SK-N-SH treated with all-trans-retinoic acid at 6 μM for 48 hours (cell line): ENCODE measurements at regions not wholly inside any gene's neighbourhood (a gene's known extent, or its start where the extent isn't known, plus 50 kb on each side); places are given as distances from the start of the nearest gene placed in this dataset.

Source experiments
- ATAC-seq: fragments of 200-7000 bp; cut with Tn5 transposase; 3 replicates; pipeline ENCODE4 v1.9.1; 2020; ENCODE audit warnings: mild to moderate bottlenecking, moderate library complexity
- ARNTL ChIP-seq: fragments of 450-650 bp; formaldehyde crosslinking; IDR thresholded peaks from 2 replicates; pipeline ENCODE4 v1.5.0; 2020; ENCODE audit warnings: low read depth, mild to moderate bottlenecking, moderate library complexity, borderline replicate concordance
- BACH2 ChIP-seq: fragments of 250-450 bp; sonication (Bioruptor Pico); IDR thresholded peaks from 2 replicates; pipeline ENCODE4 v1.9.0; 2021; ENCODE audit warnings: mild to moderate bottlenecking, borderline replicate concordance
- CSDC2 ChIP-seq: fragments of 250-450 bp; sonication (Bioruptor Pico); IDR thresholded peaks from 2 replicates; pipeline ENCODE4 v1.5.0; 2020; ENCODE audit warnings: mild to moderate bottlenecking, moderate library complexity
- ESRRG ChIP-seq: fragments of 250-450 bp; sonication (Bioruptor Pico); IDR thresholded peaks from 2 replicates; pipeline ENCODE4 v1.6.1; 2021; ENCODE audit warnings: mild to moderate bottlenecking
- GLIS3 ChIP-seq: fragments of 250-450 bp; sonication (Bioruptor Pico); IDR thresholded peaks from 2 replicates; pipeline ENCODE4 v1.5.0; 2020; ENCODE audit warnings: mild to moderate bottlenecking, moderate library complexity
- RARB ChIP-seq: fragments of 250-450 bp; sonication (Bioruptor Pico); IDR thresholded peaks from 2 replicates; pipeline ENCODE4 v1.8.0; 2021; ENCODE audit warnings: mild to moderate bottlenecking, moderate library complexity
- SNAI2 ChIP-seq: fragments of 250-450 bp; sonication (Bioruptor Pico); IDR thresholded peaks from 2 replicates; pipeline ENCODE4 v1.5.0; 2020; ENCODE audit warnings: mild to moderate bottlenecking, moderate library complexity
- TCF4 ChIP-seq: fragments of 250-450 bp; sonication (Bioruptor Pico); IDR thresholded peaks from 2 replicates; pipeline ENCODE4 v1.8.0; 2021; ENCODE audit warnings: mild to moderate bottlenecking, moderate library complexity, borderline replicate concordance
- TOX ChIP-seq: fragments of 250-450 bp; sonication (Bioruptor Pico); IDR thresholded peaks from 2 replicates; pipeline ENCODE4 v1.8.0; 2021; ENCODE audit warnings: mild to moderate bottlenecking, moderate library complexity, borderline replicate concordance
- ZC3H10 ChIP-seq: fragments of 250-450 bp; sonication (Bioruptor Pico); IDR thresholded peaks from 2 replicates; pipeline ENCODE4 v1.5.1; 2021; ENCODE audit warnings: mild to moderate bottlenecking, moderate library complexity
- ZFP30 ChIP-seq: fragments of 450-650 bp; formaldehyde crosslinking; IDR thresholded peaks from 2 replicates; pipeline ENCODE4 v1.5.0; 2022; ENCODE audit warnings: mild to moderate bottlenecking, moderate library complexity
- ZNF565 ChIP-seq: fragments of 450-650 bp; formaldehyde crosslinking; conservative IDR thresholded peaks from 2 replicates; pipeline ENCODE4 v1.5.0; 2020; ENCODE audit warnings: low read depth, mild to moderate bottlenecking, moderate library complexity
- ZNF70 ChIP-seq: fragments of 450-650 bp; formaldehyde crosslinking; IDR thresholded peaks from 2 replicates; pipeline ENCODE4 v1.5.0; 2020; ENCODE audit warnings: mild to moderate bottlenecking, moderate library complexity
- ZNF8 ChIP-seq: fragments of 450-650 bp; formaldehyde crosslinking; IDR thresholded peaks from 2 replicates; pipeline ENCODE4 v1.5.0; 2020; ENCODE audit warnings: mild to moderate bottlenecking, moderate library complexity
- TF ChIP-seq, protein P1 (sequence below): fragments of 250-450 bp; sonication (Bioruptor Pico); IDR thresholded peaks from 2 replicates; pipeline ENCODE4 v1.5.1; 2021; ENCODE audit warnings: mild to moderate bottlenecking, moderate library complexity
- TF ChIP-seq, protein P2 (sequence below): fragments of 250-450 bp; sonication (Bioruptor Pico); IDR thresholded peaks from 2 replicates; pipeline ENCODE4 v1.8.0; 2021; ENCODE audit warnings: low read depth, mild to moderate bottlenecking, moderate library complexity, borderline replicate concordance
- TF ChIP-seq, protein P3 (sequence below): fragments of 250-450 bp; sonication (Bioruptor Pico); IDR thresholded peaks from 2 replicates; pipeline ENCODE4 v1.8.0; 2020; ENCODE audit warnings: mild to moderate bottlenecking, moderate library complexity, borderline replicate concordance
- TF ChIP-seq, protein P4 (sequence below): fragments of 250-450 bp; sonication (Bioruptor Pico); IDR thresholded peaks from 2 replicates; pipeline ENCODE4 v1.5.1; 2020; ENCODE audit warnings: low read depth, mild to moderate bottlenecking, moderate library complexity

DNA sequence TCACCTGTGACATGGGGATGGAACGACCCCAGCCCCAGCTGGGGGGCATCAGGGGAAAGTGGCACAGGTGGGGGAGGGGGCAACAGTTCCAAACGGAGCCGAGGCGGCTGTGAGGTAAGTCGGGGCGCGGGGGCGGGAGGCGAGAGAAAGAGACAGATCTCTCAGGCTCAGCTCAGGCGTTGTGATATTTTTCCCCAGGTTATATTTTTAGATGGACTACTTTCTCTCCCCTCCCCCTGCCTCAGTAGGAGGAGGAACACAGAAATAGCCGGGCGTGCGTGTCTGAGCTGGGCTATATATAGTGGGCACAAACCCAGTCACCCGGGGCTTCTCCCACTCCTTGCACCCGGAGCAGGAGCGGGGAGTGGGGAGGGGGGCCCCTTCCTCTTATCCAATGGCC, 91.0 kb upstream of the LINGO1 start (continued):
- TF ChIP-seq, protein P1, sequence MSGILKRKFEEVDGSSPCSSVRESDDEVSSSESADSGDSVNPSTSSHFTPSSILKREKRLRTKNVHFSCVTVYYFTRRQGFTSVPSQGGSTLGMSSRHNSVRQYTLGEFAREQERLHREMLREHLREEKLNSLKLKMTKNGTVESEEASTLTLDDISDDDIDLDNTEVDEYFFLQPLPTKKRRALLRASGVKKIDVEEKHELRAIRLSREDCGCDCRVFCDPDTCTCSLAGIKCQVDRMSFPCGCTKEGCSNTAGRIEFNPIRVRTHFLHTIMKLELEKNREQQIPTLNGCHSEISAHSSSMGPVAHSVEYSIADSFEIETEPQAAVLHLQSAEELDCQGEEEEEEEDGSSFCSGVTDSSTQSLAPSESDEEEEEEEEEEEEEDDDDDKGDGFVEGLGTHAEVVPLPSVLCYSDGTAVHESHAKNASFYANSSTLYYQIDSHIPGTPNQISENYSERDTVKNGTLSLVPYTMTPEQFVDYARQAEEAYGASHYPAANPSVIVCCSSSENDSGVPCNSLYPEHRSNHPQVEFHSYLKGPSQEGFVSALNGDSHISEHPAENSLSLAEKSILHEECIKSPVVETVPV, result no peak

DNA sequence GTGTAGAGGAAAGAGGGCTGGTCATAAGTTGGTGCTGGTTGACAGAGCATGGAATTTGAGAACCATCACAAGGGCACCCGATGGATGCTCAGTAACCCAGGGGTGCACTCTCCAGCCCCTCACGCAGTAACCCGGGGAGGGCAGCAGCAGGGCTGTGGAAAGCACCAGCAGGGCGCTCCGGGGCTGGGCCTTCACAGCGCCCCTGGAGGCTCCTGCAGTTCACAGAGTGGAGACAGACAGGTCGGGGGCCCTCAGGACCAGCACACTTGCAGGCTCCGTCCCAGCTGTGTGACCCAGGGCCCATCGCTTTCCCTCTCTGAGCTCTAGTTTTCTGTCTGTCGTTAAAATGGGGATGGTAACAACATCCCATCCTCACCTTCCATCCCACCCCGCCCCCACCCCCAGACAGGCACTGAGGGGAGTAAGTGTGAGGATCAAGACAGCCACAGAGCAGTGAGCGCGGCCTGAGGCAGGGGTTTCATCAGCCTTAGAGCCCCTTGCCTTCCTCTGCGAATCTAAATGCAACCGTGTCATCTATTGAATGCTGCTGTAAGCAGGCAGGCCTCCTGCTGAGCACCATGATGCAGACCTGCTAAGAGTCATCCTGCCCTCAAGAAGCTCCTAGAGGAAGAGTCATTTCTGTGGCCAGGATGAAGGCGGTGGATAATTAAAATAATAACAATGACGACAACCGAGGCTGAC, 90.2 kb upstream of the LINGO1 start:
- ATAC-seq, result no peak
- no peak for TF ChIP-seq ESRRG
- TF ChIP-seq RARB (CRISPR knock-in tag), result no peak
- TF ChIP-seq SNAI2 (CRISPR knock-in tag), result no peak

DNA sequence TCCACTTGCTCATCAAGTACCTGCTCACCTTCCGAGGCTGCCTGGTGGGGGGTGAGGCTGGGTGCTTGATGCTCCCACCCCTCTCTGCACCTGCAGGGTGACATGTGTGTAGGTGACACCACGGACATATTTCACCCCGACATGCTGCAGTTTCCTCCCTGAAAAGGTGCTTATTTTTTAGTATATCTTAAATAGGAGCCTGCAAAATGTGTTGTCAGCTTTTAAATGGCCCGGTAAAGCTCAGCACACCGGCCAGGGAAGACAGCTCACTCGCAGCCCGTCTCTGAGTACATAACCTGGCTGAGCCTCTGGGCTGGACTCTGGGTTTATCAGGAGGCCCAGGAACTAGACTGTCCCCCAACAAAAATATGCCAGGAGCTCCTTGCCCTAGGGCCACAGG, 89.3 kb upstream of the LINGO1 start:
- ATAC-seq, result no peak
- TF ChIP-seq, protein P2, sequence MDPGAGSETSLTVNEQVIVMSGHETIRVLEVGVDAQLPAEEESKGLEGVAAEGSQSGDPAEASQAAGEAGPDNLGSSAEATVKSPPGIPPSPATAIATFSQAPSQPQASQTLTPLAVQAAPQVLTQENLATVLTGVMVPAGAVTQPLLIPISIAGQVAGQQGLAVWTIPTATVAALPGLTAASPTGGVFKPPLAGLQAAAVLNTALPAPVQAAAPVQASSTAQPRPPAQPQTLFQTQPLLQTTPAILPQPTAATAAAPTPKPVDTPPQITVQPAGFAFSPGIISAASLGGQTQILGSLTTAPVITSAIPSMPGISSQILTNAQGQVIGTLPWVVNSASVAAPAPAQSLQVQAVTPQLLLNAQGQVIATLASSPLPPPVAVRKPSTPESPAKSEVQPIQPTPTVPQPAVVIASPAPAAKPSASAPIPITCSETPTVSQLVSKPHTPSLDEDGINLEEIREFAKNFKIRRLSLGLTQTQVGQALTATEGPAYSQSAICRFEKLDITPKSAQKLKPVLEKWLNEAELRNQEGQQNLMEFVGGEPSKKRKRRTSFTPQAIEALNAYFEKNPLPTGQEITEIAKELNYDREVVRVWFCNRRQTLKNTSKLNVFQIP (CRISPR knock-in tag), result no peak
- TF ChIP-seq, protein P3, sequence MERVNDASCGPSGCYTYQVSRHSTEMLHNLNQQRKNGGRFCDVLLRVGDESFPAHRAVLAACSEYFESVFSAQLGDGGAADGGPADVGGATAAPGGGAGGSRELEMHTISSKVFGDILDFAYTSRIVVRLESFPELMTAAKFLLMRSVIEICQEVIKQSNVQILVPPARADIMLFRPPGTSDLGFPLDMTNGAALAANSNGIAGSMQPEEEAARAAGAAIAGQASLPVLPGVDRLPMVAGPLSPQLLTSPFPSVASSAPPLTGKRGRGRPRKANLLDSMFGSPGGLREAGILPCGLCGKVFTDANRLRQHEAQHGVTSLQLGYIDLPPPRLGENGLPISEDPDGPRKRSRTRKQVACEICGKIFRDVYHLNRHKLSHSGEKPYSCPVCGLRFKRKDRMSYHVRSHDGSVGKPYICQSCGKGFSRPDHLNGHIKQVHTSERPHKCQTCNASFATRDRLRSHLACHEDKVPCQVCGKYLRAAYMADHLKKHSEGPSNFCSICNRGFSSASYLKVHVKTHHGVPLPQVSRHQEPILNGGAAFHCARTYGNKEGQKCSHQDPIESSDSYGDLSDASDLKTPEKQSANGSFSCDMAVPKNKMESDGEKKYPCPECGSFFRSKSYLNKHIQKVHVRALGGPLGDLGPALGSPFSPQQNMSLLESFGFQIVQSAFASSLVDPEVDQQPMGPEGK (CRISPR knock-in tag), result no peak

DNA sequence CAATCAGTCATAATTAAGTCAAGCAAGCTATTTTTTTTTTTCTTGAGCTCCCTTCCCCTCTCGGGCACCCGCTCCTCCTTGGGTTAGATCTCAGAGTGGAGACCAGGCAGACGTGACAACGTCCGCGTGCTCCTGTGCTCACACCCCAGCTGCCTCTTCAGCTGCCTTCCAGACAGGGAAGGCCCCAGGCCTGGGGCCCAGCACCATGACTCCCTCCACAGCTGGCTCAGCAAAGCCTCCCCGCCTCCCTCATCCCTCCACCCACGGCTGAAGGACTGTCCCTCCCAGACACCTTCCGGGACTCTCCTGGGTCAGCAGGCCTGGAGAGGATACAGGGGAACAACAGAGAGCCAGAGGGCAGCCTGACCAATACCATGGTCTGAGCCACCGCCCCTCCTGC, 87.9 kb upstream of the LINGO1 start:
- ATAC-seq, result no peak
- TF ChIP-seq ZNF565 (CRISPR knock-in tag) (no peak), ZNF8 (no peak), RARB (CRISPR knock-in tag) (no peak), CSDC2 (no peak), SNAI2 (CRISPR knock-in tag) (no peak), ARNTL (CRISPR knock-in tag) (no peak)
- TF ChIP-seq, protein P2 (CRISPR knock-in tag), result no peak
- TF ChIP-seq, protein P4, sequence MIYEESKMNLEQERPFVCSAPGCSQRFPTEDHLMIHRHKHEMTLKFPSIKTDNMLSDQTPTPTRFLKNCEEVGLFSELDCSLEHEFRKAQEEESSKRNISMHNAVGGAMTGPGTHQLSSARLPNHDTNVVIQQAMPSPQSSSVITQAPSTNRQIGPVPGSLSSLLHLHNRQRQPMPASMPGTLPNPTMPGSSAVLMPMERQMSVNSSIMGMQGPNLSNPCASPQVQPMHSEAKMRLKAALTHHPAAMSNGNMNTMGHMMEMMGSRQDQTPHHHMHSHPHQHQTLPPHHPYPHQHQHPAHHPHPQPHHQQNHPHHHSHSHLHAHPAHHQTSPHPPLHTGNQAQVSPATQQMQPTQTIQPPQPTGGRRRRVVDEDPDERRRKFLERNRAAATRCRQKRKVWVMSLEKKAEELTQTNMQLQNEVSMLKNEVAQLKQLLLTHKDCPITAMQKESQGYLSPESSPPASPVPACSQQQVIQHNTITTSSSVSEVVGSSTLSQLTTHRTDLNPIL (CRISPR knock-in tag), result no peak

DNA sequence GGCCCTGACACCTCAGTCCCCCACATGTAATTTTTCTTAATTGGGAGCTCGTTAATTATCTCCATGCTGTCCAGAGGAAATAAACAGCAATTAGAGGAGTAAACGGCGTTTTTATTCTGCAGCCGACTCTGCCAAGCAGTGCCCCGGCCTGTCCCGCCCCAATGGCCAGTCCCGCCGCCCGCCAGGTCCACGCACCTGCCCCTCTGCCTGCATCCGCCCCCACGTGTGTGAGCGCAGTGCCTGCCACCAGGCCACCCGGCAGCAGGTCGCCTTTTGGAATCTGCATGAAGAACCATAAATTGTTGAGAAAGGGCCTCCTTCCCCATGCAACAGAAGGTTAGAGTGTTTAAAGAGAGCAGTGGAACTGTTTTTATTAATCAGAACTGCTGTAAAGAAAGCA, 87.5 kb upstream of the LINGO1 start:
- no peak for ATAC-seq
- TF ChIP-seq ZNF70 (no peak), GLIS3 (CRISPR knock-in tag) (no peak), ZC3H10 (CRISPR knock-in tag) (no peak), ZNF565 (CRISPR knock-in tag) (no peak), TOX (no peak), TCF4 (CRISPR knock-in tag) (no peak), SNAI2 (CRISPR knock-in tag) (no peak), ARNTL (CRISPR knock-in tag) (no peak), BACH2 (CRISPR knock-in tag) (no peak), ZFP30 (CRISPR knock-in tag) (no peak), CSDC2 (no peak)
- TF ChIP-seq, protein P4 (CRISPR knock-in tag), result no peak
- TF ChIP-seq, protein P2 (CRISPR knock-in tag), result no peak
- TF ChIP-seq, protein P3 (CRISPR knock-in tag), result no peak
- TF ChIP-seq, protein P1, result no peak
